Neuronal stem cell (in vitro differentiated cells): ENCODE measurements at regions not wholly inside any gene's neighbourhood (a gene's known extent, or its start where the extent isn't known, plus 50 kb on each side); places are given as distances from the start of the nearest gene placed in this dataset.

Experiments
- DNase-seq: peaks from one replicate; pipeline ENCODE4 v3.0.0-alpha.2; 2013; ENCODE audit warnings: low spot score
- H2AFZ ChIP-seq: one replicate; pipeline ENCODE4 v1.6.1; 2013; ENCODE audit warnings: mild to moderate bottlenecking, low read length, inconsistent platforms
- H2AK5ac ChIP-seq: 2 replicates; pipeline ENCODE4 v1.6.1; 2013; ENCODE audit warnings: low read depth, mild to moderate bottlenecking, inconsistent platforms, low read length, moderate library complexity, mixed read lengths
- H2BK120ac ChIP-seq: 2 replicates; pipeline ENCODE4 v1.6.1; 2013; ENCODE audit warnings: low read depth, mild to moderate bottlenecking, inconsistent platforms, low read length, moderate library complexity, mixed read lengths
- H2BK12ac ChIP-seq: one replicate; pipeline ENCODE4 v1.6.1; 2013; ENCODE audit warnings: low read length, inconsistent platforms
- H2BK15ac ChIP-seq: 2 replicates; pipeline ENCODE4 v1.6.1; 2013; ENCODE audit warnings: mild to moderate bottlenecking, low read length, inconsistent platforms, mixed read lengths
- H2BK5ac ChIP-seq: one replicate; pipeline ENCODE4 v1.6.1; 2013; ENCODE audit warnings: inconsistent platforms, mild to moderate bottlenecking, low read length, moderate library complexity
- H3K14ac ChIP-seq: one replicate; pipeline ENCODE4 v1.6.1; 2013; ENCODE audit warnings: low read length, inconsistent platforms
- H3K18ac ChIP-seq: 2 replicates; pipeline ENCODE4 v1.6.1; 2013; ENCODE audit warnings: low read length, inconsistent platforms
- H3K23ac ChIP-seq: 2 replicates; pipeline ENCODE4 v1.6.1; 2013; ENCODE audit warnings: low read depth, mild to moderate bottlenecking, mixed read lengths, low read length, inconsistent platforms; ENCODE audit not compliant: poor library complexity
- H3K27ac ChIP-seq: replicated peaks from 3 replicates; pipeline ENCODE4 v1.5.1; 2013; ENCODE audit warnings: low read length, inconsistent platforms
- H3K27me3 ChIP-seq, 3 experiments: 2 replicates each; pipeline ENCODE4 v1.6.1; 2013; ENCODE audit warnings: low read length in 3 of 3, mild to moderate bottlenecking in 2 of 3, inconsistent platforms in 1 of 3, low read depth in 1 of 3, mixed read lengths in 1 of 3, moderate library complexity in 1 of 3; ENCODE audit not compliant: control insufficient read depth in 3 of 3, insufficient read depth in 3 of 3
- H3K36me3 ChIP-seq, 2 donors: replicated peaks in 1 of 2; 2 replicates each; pipeline ENCODE4 v1.6.1; 2013; ENCODE audit warnings: low read length in 2 of 2; ENCODE audit not compliant: control insufficient read depth in 2 of 2, insufficient read depth in 2 of 2
- H3K4ac ChIP-seq: 2 replicates; pipeline ENCODE4 v1.6.1; 2013; ENCODE audit warnings: inconsistent platforms, mild to moderate bottlenecking, low read length, moderate library complexity
- H3K4me1 ChIP-seq, 2 donors: 1 replicate in 1 of 2; 2 replicates in 1 of 2; pipeline ENCODE4 v1.6.1; 2013; ENCODE audit warnings: low read length in 2 of 2, low read depth in 1 of 2; ENCODE audit not compliant: control insufficient read depth in 2 of 2, insufficient read depth in 1 of 2
- H3K4me2 ChIP-seq: one replicate; pipeline ENCODE4 v1.6.1; 2013; ENCODE audit warnings: mild to moderate bottlenecking, low read length, inconsistent platforms; ENCODE audit not compliant: insufficient read depth, poor library complexity, severe bottlenecking
- H3K4me3 ChIP-seq, 2 donors: 2 replicates each; pipeline ENCODE4 v1.5.1; 2013; ENCODE audit warnings: low read length in 2 of 2, mild to moderate bottlenecking in 2 of 2, inconsistent platforms in 1 of 2, moderate library complexity in 1 of 2
- H3K79me1 ChIP-seq: one replicate; pipeline ENCODE4 v1.6.1; 2013; ENCODE audit warnings: low read depth, mild to moderate bottlenecking, inconsistent platforms, low read length, moderate library complexity
- H3K9ac ChIP-seq: one replicate; pipeline ENCODE4 v1.6.1; 2013; ENCODE audit warnings: mild to moderate bottlenecking, low read depth, low read length, inconsistent platforms; ENCODE audit not compliant: poor library complexity
- H3K9me3 ChIP-seq, 2 donors: replicated peaks in 1 of 2; 2 replicates each; pipeline versions ENCODE3 to v1.6.1; 2013; ENCODE audit warnings: low read length in 2 of 2, mild to moderate bottlenecking in 2 of 2, inconsistent platforms in 1 of 2, low read depth in 1 of 2, mixed read lengths in 1 of 2, moderate library complexity in 1 of 2; ENCODE audit not compliant: control insufficient read depth in 2 of 2, insufficient read depth in 1 of 2
- H4K8ac ChIP-seq: one replicate; pipeline ENCODE4 v1.6.1; 2013; ENCODE audit warnings: low read depth, mild to moderate bottlenecking, inconsistent platforms, low read length, moderate library complexity
- H4K91ac ChIP-seq: one replicate; pipeline ENCODE4 v1.6.1; 2013; ENCODE audit warnings: low read length, low read depth, mild to moderate bottlenecking, inconsistent platforms; ENCODE audit not compliant: poor library complexity
- WGBS, 2 donors: extraction: QIAGEN DNeasy Blood & Tissue Kit; methylation state at CpG; one replicate each; pipeline ENCODE4 v1.1.7; 2013; ENCODE audit warnings: missing lambda C conversion rate in 2 of 2, mixed read lengths in 1 of 2; ENCODE audit not compliant: insufficient read length in 2 of 2, insufficient replicate concordance in 1 of 2; ENCODE audit errors: extremely low coverage in 2 of 2; 5-methylcytosine and 5-hydroxymethylcytosine counted together

GRCh38 chr20:52789716-52790115 is 182.4 kb upstream of the TSHZ2 start:
- Histone ChIP-seq H3K4me2 (no peak overlapping the region), H3K9ac (no peak overlapping the region), H3K9me3 (no peaks in the 10 kb centered on the region), H2AK5ac (no peak overlapping the region), H3K27ac (no peak overlapping the region), H2BK12ac (no peak overlapping the region), H3K23ac (no peak overlapping the region), H2BK120ac (no peak overlapping the region), H3K4ac (no peak overlapping the region), H3K18ac (no peak overlapping the region), H3K36me3 (no peaks in the 10 kb centered on the region), H3K4me3 (no peak overlapping the region), H4K91ac (no peak overlapping the region), H3K27me3 (no peaks in the 10 kb centered on the region), H2BK15ac (no peak overlapping the region), H3K79me1 (no peaks in the 10 kb centered on the region), H3K14ac (no peak overlapping the region), H4K8ac (no peak overlapping the region), H3K4me1 (no peaks in the 10 kb centered on the region), H2AFZ (peak overlapping the region; percentile 13), H2BK5ac (no peak overlapping the region)
- DNase-seq: no peak
- WGBS, 2 donors: no CpG with 5 or more reads among the region's 2 CpGs

- H2AK5ac ChIP-seq: no peak overlapping the region
- no peak overlapping the region for H3K18ac ChIP-seq
- no peaks in the 10 kb centered on the region for H3K9me3 ChIP-seq
- H3K4ac ChIP-seq: no peak overlapping the region
- no peak overlapping the region for H2BK12ac ChIP-seq
- no peak overlapping the region for H3K4me3 ChIP-seq
- no peak overlapping the region for H3K14ac ChIP-seq
- H4K91ac ChIP-seq: no peak overlapping the region
- no peaks in the 10 kb centered on the region for H3K27me3 ChIP-seq
- no peak overlapping the region for H2AFZ ChIP-seq
- H3K9ac ChIP-seq: no peak overlapping the region
- no peaks in the 10 kb centered on the region for H3K4me1 ChIP-seq
- DNase-seq: no peak
- no peak overlapping the region for H3K4me2 ChIP-seq
- no peak overlapping the region for H2BK120ac ChIP-seq
- WGBS, 2 donors: no CpG with 5 or more reads among the region's 3 CpGs
- no peak overlapping the region for H3K27ac ChIP-seq
- H4K8ac ChIP-seq: no peak overlapping the region
- no peak overlapping the region for H2BK15ac ChIP-seq
- H3K23ac ChIP-seq: no peak overlapping the region
- H3K36me3 ChIP-seq: no peaks in the 10 kb centered on the region
- H3K79me1 ChIP-seq: no peaks in the 10 kb centered on the region
- no peak overlapping the region for H2BK5ac ChIP-seq
Observed at GRCh38 chr20:52787962-52788361, 184.2 kb upstream of the TSHZ2 start.

GRCh38 chr20:52787216-52787615 is 184.9 kb upstream of the TSHZ2 start:
- Histone ChIP-seq H2AK5ac (no peak overlapping the region), H3K18ac (no peak overlapping the region), H4K91ac (no peak overlapping the region), H4K8ac (no peak overlapping the region), H3K9ac (no peak overlapping the region), H3K36me3 (no peaks in the 10 kb centered on the region), H2BK5ac (no peak overlapping the region), H3K27ac (no peak overlapping the region), H3K9me3 (no peaks in the 10 kb centered on the region), H2BK12ac (no peak overlapping the region), H2BK15ac (no peak overlapping the region), H3K27me3 (no peaks in the 10 kb centered on the region), H3K79me1 (no peaks in the 10 kb centered on the region), H2BK120ac (no peak overlapping the region), H2AFZ (no peak overlapping the region), H3K4me2 (no peak overlapping the region), H3K4me3 (no peak overlapping the region), H3K4ac (no peak overlapping the region), H3K4me1 (no peaks in the 10 kb centered on the region), H3K23ac (no peak overlapping the region), H3K14ac (no peak overlapping the region)
- WGBS, 2 donors: no CpG with 5 or more reads among the region's 3 CpGs
- DNase-seq: no peak

- H3K79me1 ChIP-seq: no peaks in the 10 kb centered on the region
- no peaks in the 10 kb centered on the region for H3K27me3 ChIP-seq
- H3K4me1 ChIP-seq: no peaks in the 10 kb centered on the region
- no peak overlapping the region for H3K4me2 ChIP-seq
- H3K4me3 ChIP-seq: no peak overlapping the region
- H3K9me3 ChIP-seq: no peaks in the 10 kb centered on the region
- H3K27ac ChIP-seq: no peak overlapping the region
- no peak overlapping the region for H3K18ac ChIP-seq
- no peaks in the 10 kb centered on the region for H3K36me3 ChIP-seq
- no peak overlapping the region for H4K91ac ChIP-seq
- H2BK5ac ChIP-seq: no peak overlapping the region
- no peak overlapping the region for H4K8ac ChIP-seq
- H2AFZ ChIP-seq: no peak overlapping the region
- no peak for DNase-seq
- no peak overlapping the region for H3K14ac ChIP-seq
- WGBS, 2 donors: no CpG with 5 or more reads among the region's 6 CpGs
- H2AK5ac ChIP-seq: no peak overlapping the region
- H3K9ac ChIP-seq: no peak overlapping the region
- H3K4ac ChIP-seq: no peak overlapping the region
- no peak overlapping the region for H2BK120ac ChIP-seq
- no peak overlapping the region for H2BK15ac ChIP-seq
- H2BK12ac ChIP-seq: no peak overlapping the region
- no peak overlapping the region for H3K23ac ChIP-seq
Observed at GRCh38 chr20:52785679-52786078, 186.5 kb upstream of the TSHZ2 start.
